Activated naive CD4-positive, alpha-beta T cell treated with anti-CD3 and anti-CD28 coated beads for 36 hours (primary cell): ENCODE measurements at regions not wholly inside any gene's neighbourhood (a gene's known extent, or its start where the extent isn't known, plus 50 kb on each side); places are given as distances from the start of the nearest gene placed in this dataset.

Source experiments
- CTCF ChIA-PET: fragments of 350-600 bp; sonication (Branson Sonifier 250); formaldehyde crosslinking; loops from one replicate; lab custom pipeline; 2021; ENCODE audit warnings: antibody characterized with exemption; lab: Charles Lee
- DNase-seq: peaks from one replicate; pipeline ENCODE4 v3.0.0-alpha.2; 2020
- H3K27ac Mint-ChIP-seq: one replicate; pipeline ENCODE4 v1.8.0; 2021; ENCODE audit warnings: mild to moderate bottlenecking, mixed read lengths
- H3K27me3 Mint-ChIP-seq: one replicate; pipeline ENCODE4 v1.8.0; 2021; ENCODE audit warnings: low read depth, mixed read lengths
- H3K36me3 Mint-ChIP-seq: one replicate; pipeline ENCODE4 v1.8.0; 2021; ENCODE audit warnings: low read depth, mixed read lengths
- H3K4me1 Mint-ChIP-seq: one replicate; pipeline ENCODE4 v1.8.0; 2021; ENCODE audit warnings: low read depth, mixed read lengths
- H3K4me3 Mint-ChIP-seq: one replicate; pipeline ENCODE4 v1.8.0; 2021; ENCODE audit warnings: mild to moderate bottlenecking, moderate library complexity, mixed read lengths
- H3K9me3 Mint-ChIP-seq: one replicate; pipeline ENCODE4 v1.8.0; 2021; ENCODE audit warnings: mixed read lengths
- intact Hi-C: fragments of 100-400 bp; cut with micrococcal nuclease; formaldehyde crosslinking; loops from one replicate; pipeline ENCODE4 v1.15.1; 2023

GRCh38 chr18:78804206-78805030 lies 175.2 kb upstream of the SALL3 start:
- H3K27ac Mint-ChIP-seq, result no peak overlapping the region
- CTCF ChIA-PET, result no interaction called here
- H3K4me3 Mint-ChIP-seq, result no peak overlapping the region
- DNase-seq, result no peak
- H3K4me1 Mint-ChIP-seq, result no peaks in the 10 kb centered on the region
- H3K36me3 Mint-ChIP-seq, result no peaks in the 10 kb centered on the region
- H3K27me3 Mint-ChIP-seq, result no peaks in the 10 kb centered on the region
- no peaks in the 10 kb centered on the region for H3K9me3 Mint-ChIP-seq
- intact Hi-C loops, result no loop called here

GRCh38 chr18:78805840-78806239 lies 173.8 kb upstream of the SALL3 start:
- DNase-seq, result no peak
- peaks cover 4% of the 10 kb centered on the region for H3K9me3 Mint-ChIP-seq
- H3K4me1 Mint-ChIP-seq, result no peaks in the 10 kb centered on the region
- H3K27ac Mint-ChIP-seq, result no peak overlapping the region
- intact Hi-C loops, result no loop called here
- H3K27me3 Mint-ChIP-seq, result no peaks in the 10 kb centered on the region
- CTCF ChIA-PET, result no interaction called here
- no peak overlapping the region for H3K4me3 Mint-ChIP-seq
- no peaks in the 10 kb centered on the region for H3K36me3 Mint-ChIP-seq

GRCh38 chr18:78807668-78808067 lies 171.9 kb upstream of the SALL3 start:
- Mint-ChIP-seq H3K27ac (no peak overlapping the region), H3K36me3 (no peaks in the 10 kb centered on the region), H3K4me1 (no peaks in the 10 kb centered on the region), H3K27me3 (no peaks in the 10 kb centered on the region), H3K4me3 (no peak overlapping the region), H3K9me3 (peaks cover 4% of the 10 kb centered on the region)
- intact Hi-C loops, result no loop called here
- no peak for DNase-seq
- CTCF ChIA-PET, result no interaction called here

GRCh38 chr18:78809845-78810244 lies 169.8 kb upstream of the SALL3 start:
- no peak overlapping the region for H3K4me3 Mint-ChIP-seq
- H3K9me3 Mint-ChIP-seq, result peaks cover 4% of the 10 kb centered on the region
- CTCF ChIA-PET, result no interaction called here
- no peaks in the 10 kb centered on the region for H3K4me1 Mint-ChIP-seq
- H3K27me3 Mint-ChIP-seq, result peaks cover 13% of the 10 kb centered on the region
- intact Hi-C loops, result no loop called here
- H3K36me3 Mint-ChIP-seq, result no peaks in the 10 kb centered on the region
- no peak for DNase-seq
- H3K27ac Mint-ChIP-seq, result no peak overlapping the region

- H3K4me3 Mint-ChIP-seq, result no peak overlapping the region
- intact Hi-C loops, result no loop called here
- DNase-seq, result no peak
- H3K27me3 Mint-ChIP-seq, result peaks cover 13% of the 10 kb centered on the region
- no peaks in the 10 kb centered on the region for H3K4me1 Mint-ChIP-seq
- H3K27ac Mint-ChIP-seq, result no peak overlapping the region
- no peaks in the 10 kb centered on the region for H3K36me3 Mint-ChIP-seq
- CTCF ChIA-PET, result no interaction called here
- peaks cover 4% of the 10 kb centered on the region for H3K9me3 Mint-ChIP-seq
These were observed 168.9 kb upstream of the SALL3 start for GRCh38 chr18:78810706-78811105.

GRCh38 chr18:78812067-78812466 lies 167.6 kb upstream of the SALL3 start:
- CTCF ChIA-PET, result no interaction called here
- H3K4me1 Mint-ChIP-seq, result no peaks in the 10 kb centered on the region
- H3K27me3 Mint-ChIP-seq, result peaks cover 13% of the 10 kb centered on the region
- H3K4me3 Mint-ChIP-seq, result no peak overlapping the region
- H3K27ac Mint-ChIP-seq, result no peak overlapping the region
- DNase-seq, result no peak
- peaks cover 4% of the 10 kb centered on the region for H3K9me3 Mint-ChIP-seq
- intact Hi-C loops, result no loop called here
- no peaks in the 10 kb centered on the region for H3K36me3 Mint-ChIP-seq

GRCh38 chr18:78813156-78813555 lies 166.5 kb upstream of the SALL3 start:
- Mint-ChIP-seq H3K27me3 (peaks cover 13% of the 10 kb centered on the region), H3K27ac (no peak overlapping the region), H3K4me3 (no peak overlapping the region), H3K36me3 (no peaks in the 10 kb centered on the region), H3K4me1 (no peaks in the 10 kb centered on the region), H3K9me3 (peaks cover 4% of the 10 kb centered on the region)
- no peak for DNase-seq
- CTCF ChIA-PET, result no interaction called here
- intact Hi-C loops, result no loop called here

GRCh38 chr18:78813936-78814710 lies 165.5 kb upstream of the SALL3 start:
- intact Hi-C loops, result no loop called here
- Mint-ChIP-seq H3K27me3 (peaks cover 13% of the 10 kb centered on the region), H3K4me1 (no peaks in the 10 kb centered on the region), H3K4me3 (no peak overlapping the region), H3K9me3 (peaks cover 4% of the 10 kb centered on the region), H3K36me3 (no peaks in the 10 kb centered on the region), H3K27ac (no peak overlapping the region)
- CTCF ChIA-PET, result interaction anchor here (0.6 to 0.8 kb wide), 2 partner anchors 18 to 950 kb away, joined by 3 to 4 read pairs; no protein-coding TSS in a partner anchor
- DNase-seq, result no peak

- DNase-seq, result no peak
These were observed 164.9 kb upstream of the SALL3 start for GRCh38 chr18:78814766-78815165.

GRCh38 chr18:78816114-78816513 lies 163.5 kb upstream of the SALL3 start:
- Mint-ChIP-seq H3K36me3 (no peaks in the 10 kb centered on the region), H3K9me3 (no peaks in the 10 kb centered on the region), H3K27ac (no peak overlapping the region), H3K27me3 (peaks cover 13% of the 10 kb centered on the region), H3K4me3 (no peak overlapping the region), H3K4me1 (no peaks in the 10 kb centered on the region)
- no peak for DNase-seq
- intact Hi-C loops, result no loop called here
- CTCF ChIA-PET, result no interaction called here

More at GRCh38 chr18:78814766-78815165, 164.9 kb upstream of the SALL3 start:
- intact Hi-C loops, result no loop called here
- peaks cover 3% of the 10 kb centered on the region for H3K9me3 Mint-ChIP-seq
- no peak overlapping the region for H3K27ac Mint-ChIP-seq
- H3K27me3 Mint-ChIP-seq, result peaks cover 13% of the 10 kb centered on the region
- no peaks in the 10 kb centered on the region for H3K4me1 Mint-ChIP-seq
- CTCF ChIA-PET, result no interaction called here
- H3K36me3 Mint-ChIP-seq, result no peaks in the 10 kb centered on the region
- no peak overlapping the region for H3K4me3 Mint-ChIP-seq

- H3K27ac Mint-ChIP-seq, result no peak overlapping the region
- no peak for DNase-seq
- no peak overlapping the region for H3K4me3 Mint-ChIP-seq
- no peaks in the 10 kb centered on the region for H3K36me3 Mint-ChIP-seq
- H3K27me3 Mint-ChIP-seq, result peaks cover 13% of the 10 kb centered on the region
- intact Hi-C loops, result no loop called here
- CTCF ChIA-PET, result no interaction called here
- H3K9me3 Mint-ChIP-seq, result no peaks in the 10 kb centered on the region
- no peaks in the 10 kb centered on the region for H3K4me1 Mint-ChIP-seq
These were observed 162.7 kb upstream of the SALL3 start for GRCh38 chr18:78816916-78817315.

- no peaks in the 10 kb centered on the region for H3K9me3 Mint-ChIP-seq
- no peak overlapping the region for H3K4me3 Mint-ChIP-seq
- H3K36me3 Mint-ChIP-seq, result no peaks in the 10 kb centered on the region
- DNase-seq, result no peak
- CTCF ChIA-PET, result no interaction called here
- no peak overlapping the region for H3K27ac Mint-ChIP-seq
- peaks cover 10% of the 10 kb centered on the region for H3K27me3 Mint-ChIP-seq
- intact Hi-C loops, result no loop called here
- no peaks in the 10 kb centered on the region for H3K4me1 Mint-ChIP-seq
These were observed 161.1 kb upstream of the SALL3 start for GRCh38 chr18:78818495-78818894.

- intact Hi-C loops, result no loop called here
- CTCF ChIA-PET, result no interaction called here
- Mint-ChIP-seq H3K27ac (no peak overlapping the region), H3K4me3 (no peak overlapping the region), H3K36me3 (no peaks in the 10 kb centered on the region), H3K27me3 (peaks cover 9% of the 10 kb centered on the region), H3K9me3 (no peaks in the 10 kb centered on the region), H3K4me1 (no peaks in the 10 kb centered on the region)
- DNase-seq, result no peak
These were observed 160.7 kb upstream of the SALL3 start for GRCh38 chr18:78818961-78819360.
